C4-2B (cell line): ENCODE measurements at regions not wholly inside any gene's neighbourhood (a gene's known extent, or its start where the extent isn't known, plus 50 kb on each side); places are given as distances from the start of the nearest gene placed in this dataset.

Experiments used
- H3K27ac ChIP-seq: fragments of 450-650 bp; 2 replicates; pipeline ENCODE4 v1.5.1; 2017
- ZFX ChIP-seq: fragments of 450-650 bp; IDR thresholded peaks from 2 replicates; pipeline ENCODE4 v1.6.1; 2017
- TF ChIP-seq, protein P1 (sequence below): fragments of 450-650 bp; conservative IDR thresholded peaks from 2 replicates; pipeline ENCODE4 v1.5.1; 2017; ENCODE audit warnings: mild to moderate bottlenecking

DNA sequence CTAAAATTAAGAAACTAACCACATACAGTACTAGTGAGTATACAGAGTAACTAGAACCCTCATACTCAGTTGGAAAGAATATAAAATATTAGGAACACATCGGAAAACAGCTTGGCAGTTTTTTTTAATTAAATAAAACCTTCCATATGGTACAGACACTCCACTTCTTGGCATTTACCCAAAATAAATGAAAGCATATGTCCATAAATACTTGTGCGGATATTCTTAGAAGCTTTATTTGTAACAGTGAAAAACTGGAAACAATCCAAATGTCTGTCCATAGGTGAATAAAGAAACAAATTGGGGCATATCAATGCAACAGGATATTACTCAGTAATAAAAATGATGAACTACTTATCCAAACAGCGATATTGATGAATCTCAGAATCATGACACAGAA lies 410.0 kb downstream of the HTR7 start:
- no peak overlapping the region for H3K27ac ChIP-seq
- TF ChIP-seq, protein P1, sequence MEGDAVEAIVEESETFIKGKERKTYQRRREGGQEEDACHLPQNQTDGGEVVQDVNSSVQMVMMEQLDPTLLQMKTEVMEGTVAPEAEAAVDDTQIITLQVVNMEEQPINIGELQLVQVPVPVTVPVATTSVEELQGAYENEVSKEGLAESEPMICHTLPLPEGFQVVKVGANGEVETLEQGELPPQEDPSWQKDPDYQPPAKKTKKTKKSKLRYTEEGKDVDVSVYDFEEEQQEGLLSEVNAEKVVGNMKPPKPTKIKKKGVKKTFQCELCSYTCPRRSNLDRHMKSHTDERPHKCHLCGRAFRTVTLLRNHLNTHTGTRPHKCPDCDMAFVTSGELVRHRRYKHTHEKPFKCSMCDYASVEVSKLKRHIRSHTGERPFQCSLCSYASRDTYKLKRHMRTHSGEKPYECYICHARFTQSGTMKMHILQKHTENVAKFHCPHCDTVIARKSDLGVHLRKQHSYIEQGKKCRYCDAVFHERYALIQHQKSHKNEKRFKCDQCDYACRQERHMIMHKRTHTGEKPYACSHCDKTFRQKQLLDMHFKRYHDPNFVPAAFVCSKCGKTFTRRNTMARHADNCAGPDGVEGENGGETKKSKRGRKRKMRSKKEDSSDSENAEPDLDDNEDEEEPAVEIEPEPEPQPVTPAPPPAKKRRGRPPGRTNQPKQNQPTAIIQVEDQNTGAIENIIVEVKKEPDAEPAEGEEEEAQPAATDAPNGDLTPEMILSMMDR: no peak
- no peak for TF ChIP-seq ZFX

DNA sequence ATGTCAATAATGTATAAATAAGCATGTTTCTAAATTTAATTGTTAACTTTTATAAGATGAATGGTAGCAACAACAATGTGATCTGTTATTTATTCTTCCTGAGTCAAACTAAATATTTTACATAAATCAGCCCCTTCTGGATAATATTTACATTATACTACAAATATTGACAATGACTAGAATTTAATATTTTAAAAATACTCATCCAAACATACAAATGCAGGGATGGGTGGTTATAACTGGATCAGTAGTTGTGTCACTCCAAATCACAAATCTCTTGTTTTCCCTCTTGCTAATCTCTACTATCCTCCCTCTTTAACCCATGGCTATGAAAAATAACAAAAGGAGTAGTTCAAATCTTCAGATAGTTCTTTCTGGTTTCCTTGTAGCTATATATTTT lies 407.0 kb downstream of the HTR7 start:
- no peak overlapping the region for H3K27ac ChIP-seq
- TF ChIP-seq ZFX: no peak
- TF ChIP-seq, protein P1: no peak

DNA sequence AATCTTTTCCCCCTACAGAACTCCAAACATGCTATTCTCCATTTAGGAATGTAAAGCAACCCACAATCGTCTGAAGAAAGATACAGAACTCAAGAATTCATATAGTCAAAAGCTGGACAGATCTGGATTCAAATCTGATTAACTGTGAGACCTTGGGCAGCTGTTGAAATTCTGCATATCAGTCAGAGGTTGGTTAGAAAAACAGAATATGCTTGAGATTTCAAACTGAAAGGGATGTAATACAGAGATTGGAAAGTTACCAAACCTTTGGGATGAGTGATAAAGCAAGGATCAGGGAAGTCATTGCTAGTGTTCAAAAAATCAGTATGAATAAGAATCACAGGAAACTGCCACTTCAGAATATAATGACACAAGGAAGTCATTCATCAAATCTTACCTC lies 406.6 kb downstream of the HTR7 start:
- no peak for TF ChIP-seq ZFX
- TF ChIP-seq, protein P1: no peak
- H3K27ac ChIP-seq: no peak overlapping the region

DNA sequence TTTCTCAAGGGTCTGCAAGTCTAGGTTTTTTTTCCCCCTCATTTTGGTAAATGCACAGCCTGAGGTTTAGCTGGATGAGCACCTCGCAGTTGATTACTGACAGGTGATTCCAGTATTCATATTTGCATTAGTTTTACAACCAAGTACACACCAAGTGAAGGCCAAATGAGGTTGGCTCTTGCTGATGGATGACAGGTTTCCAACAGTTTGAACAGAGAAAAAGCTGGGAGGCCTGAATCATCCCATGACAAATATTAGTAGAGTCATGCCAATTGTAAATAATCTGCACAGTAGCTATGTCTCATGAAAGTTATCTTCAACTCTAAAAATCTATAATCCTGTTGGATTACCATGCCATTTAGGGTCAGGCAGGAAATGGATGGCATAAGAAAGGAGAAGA lies 399.8 kb downstream of the HTR7 start:
- TF ChIP-seq, protein P1: no peak
- no peak for TF ChIP-seq ZFX
- H3K27ac ChIP-seq: no peak overlapping the region

DNA sequence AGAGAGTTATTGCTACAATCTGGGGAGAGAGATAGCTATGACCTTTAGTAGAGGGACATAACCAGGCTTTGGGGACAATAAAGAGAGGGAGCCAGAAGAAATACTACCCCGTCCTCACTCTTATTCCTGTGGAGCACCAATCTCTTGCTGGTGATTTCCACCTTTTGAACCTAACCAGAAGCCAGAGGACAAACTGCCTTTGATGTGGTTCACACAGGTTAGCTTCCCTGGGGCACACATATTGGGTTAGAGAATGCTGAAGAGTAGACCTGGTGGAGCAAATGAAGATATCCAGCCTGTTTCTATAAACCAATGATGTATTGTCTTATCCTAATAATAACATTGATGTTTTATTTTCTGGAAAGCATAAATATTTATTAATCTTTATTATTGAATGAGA lies 399.3 kb downstream of the HTR7 start:
- no peak overlapping the region for H3K27ac ChIP-seq
- no peak for TF ChIP-seq ZFX
- TF ChIP-seq, protein P1: no peak

DNA sequence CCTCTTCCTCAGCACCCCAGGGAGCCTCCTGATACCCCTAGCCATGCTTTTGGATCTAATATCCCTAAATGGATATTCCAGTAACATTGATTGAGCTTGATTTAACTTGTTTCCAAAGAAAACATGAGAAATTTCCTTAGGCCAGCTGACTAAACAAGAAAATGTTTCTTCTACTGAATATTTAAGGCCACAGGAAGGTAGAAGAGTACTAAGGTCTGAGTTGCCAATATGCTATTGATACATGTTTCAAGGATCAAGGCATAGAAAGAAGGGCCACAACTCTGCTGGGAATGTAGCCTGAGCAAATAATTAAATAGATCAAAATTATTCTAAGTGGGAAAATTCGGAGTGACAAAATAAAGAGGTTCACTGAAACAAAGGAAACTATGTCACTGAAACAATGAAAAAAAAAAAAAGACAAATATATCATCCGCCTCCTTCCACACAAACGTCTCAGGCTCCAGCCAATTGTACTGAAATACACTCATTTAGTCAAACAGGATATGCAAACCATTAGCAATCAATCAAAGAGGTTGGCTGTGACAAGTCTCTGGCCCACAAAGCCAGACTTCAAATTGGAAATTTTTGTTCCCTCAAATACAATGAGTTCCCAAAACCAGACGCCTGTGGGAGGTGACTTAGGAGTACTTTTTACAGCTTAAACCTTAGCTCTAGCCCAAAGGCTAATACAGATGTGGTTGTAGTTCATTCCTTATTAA lies 396.2 kb downstream of the HTR7 start:
- H3K27ac ChIP-seq: no peak overlapping the region
- TF ChIP-seq, protein P1: no peak
- no peak for TF ChIP-seq ZFX

DNA sequence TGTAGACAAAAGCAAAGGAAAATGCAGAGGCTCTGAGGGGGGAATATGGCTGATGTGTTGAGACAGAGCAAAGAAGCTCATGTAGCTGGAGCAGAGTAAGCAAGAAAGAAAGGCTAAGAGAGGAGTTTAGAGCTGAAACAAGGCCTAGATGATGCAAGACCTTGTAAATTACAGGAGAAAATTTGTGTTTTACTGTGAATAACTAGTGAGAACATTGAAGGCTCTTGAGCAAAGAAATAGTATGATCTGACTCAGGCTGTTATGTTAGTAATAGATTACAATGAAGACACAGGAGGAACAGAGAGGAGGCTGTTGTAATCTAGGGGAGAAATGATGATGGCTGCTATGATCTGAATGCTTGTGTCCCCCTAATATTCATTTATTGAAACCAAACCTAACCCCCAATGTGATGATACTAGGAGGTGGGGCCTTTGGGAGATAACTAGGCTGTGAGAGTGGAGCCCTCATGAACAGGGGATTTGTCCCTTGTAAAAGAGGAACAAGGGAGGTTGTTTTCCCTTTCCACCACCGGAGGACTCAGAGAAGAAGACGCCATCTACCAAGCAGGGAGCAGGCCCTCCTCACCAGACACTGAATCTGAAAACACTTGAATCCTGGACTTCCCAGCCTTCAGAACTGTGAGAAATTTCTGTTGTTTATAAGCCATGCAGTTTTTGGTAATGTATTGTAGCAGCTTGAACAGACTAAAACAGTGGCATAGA lies 394.9 kb downstream of the HTR7 start:
- TF ChIP-seq ZFX: no peak
- TF ChIP-seq, protein P1: no peak
- no peak overlapping the region for H3K27ac ChIP-seq
